Liver (tissue), 8 donors: ENCODE measurements at regions not wholly inside any gene's neighbourhood (a gene's known extent, or its start where the extent isn't known, plus 50 kb on each side); places are given as distances from the start of the nearest gene placed in this dataset.

Experiments used
- DNase-seq: peaks from one replicate; pipeline ENCODE4 v3.0.0-alpha.2; 2017; ENCODE audit warnings: low spot score
- H3K27ac ChIP-seq, 2 donors: one replicate each; pipeline ENCODE4 v1.7.0; 2013; ENCODE audit warnings: inconsistent platforms in 2 of 2, low read length in 2 of 2, control low read depth in 1 of 2, low read depth in 1 of 2, mild to moderate bottlenecking in 1 of 2
- H3K27me3 ChIP-seq, 4 donors: one replicate each; pipeline versions ENCODE4 v1.6.1 to v1.7.0; 2013; ENCODE audit warnings: low read length in 3 of 4, inconsistent platforms in 1 of 4, mild to moderate bottlenecking in 1 of 4, moderate library complexity in 1 of 4; ENCODE audit not compliant: control insufficient read depth in 4 of 4, insufficient read depth in 4 of 4
- H3K36me3 ChIP-seq, 4 donors: one replicate each; pipeline versions ENCODE4 v1.6.1 to v1.7.0; 2013; ENCODE audit warnings: low read length in 3 of 4, mild to moderate bottlenecking in 3 of 4, low read depth in 1 of 4, moderate library complexity in 1 of 4; ENCODE audit not compliant: control insufficient read depth in 4 of 4, insufficient read depth in 3 of 4
- H3K4me1 ChIP-seq, 4 donors: one replicate each; pipeline versions ENCODE4 v1.6.1 to v1.7.0; 2013; ENCODE audit warnings: low read length in 3 of 4, mild to moderate bottlenecking in 3 of 4, moderate library complexity in 1 of 4; ENCODE audit not compliant: control insufficient read depth in 4 of 4, insufficient read depth in 4 of 4
- H3K4me3 ChIP-seq, 3 donors: one replicate each; pipeline versions ENCODE4 v1.6.1 to v1.7.0; 2013; ENCODE audit warnings: low read length in 3 of 3, control low read depth in 1 of 3, low read depth in 1 of 3, mild to moderate bottlenecking in 1 of 3
- H3K9ac ChIP-seq, 2 donors: one replicate each; pipeline ENCODE4 v1.7.0; 2013; ENCODE audit warnings: low read length in 2 of 2, mild to moderate bottlenecking in 2 of 2, moderate library complexity in 2 of 2, control low read depth in 1 of 2, low read depth in 1 of 2
- H3K9me3 ChIP-seq, 4 donors: one replicate each; pipeline versions ENCODE4 v1.6.1 to v1.7.0; 2013; ENCODE audit warnings: low read length in 3 of 4; ENCODE audit not compliant: control insufficient read depth in 4 of 4
- EGR1 ChIP-seq, 2 donors: IDR thresholded peaks; 2 replicates each; pipeline ENCODE4 v1.6.1; 2016 to 2018; ENCODE audit warnings: antibody characterized with exemption in 2 of 2, low read depth in 2 of 2
- FOXA1 ChIP-seq: IDR thresholded peaks from 2 replicates; pipeline ENCODE4 v1.6.1; 2016; ENCODE audit warnings: antibody characterized with exemption
- FOXA2 ChIP-seq: IDR thresholded peaks from 2 replicates; pipeline ENCODE4 v1.6.1; 2016; ENCODE audit warnings: antibody characterized with exemption
- GABPA ChIP-seq, 2 donors: IDR thresholded peaks in 1 of 2; conservative IDR thresholded peaks in 1 of 2; 2 replicates each; pipeline ENCODE4 v1.6.1; 2016; ENCODE audit warnings: antibody characterized with exemption in 2 of 2, mild to moderate bottlenecking in 1 of 2, moderate library complexity in 1 of 2
- HNF4A ChIP-seq, 2 donors: conservative IDR thresholded peaks; 2 replicates each; pipeline ENCODE4 v1.6.1; 2016; ENCODE audit warnings: antibody characterized with exemption in 2 of 2, mild to moderate bottlenecking in 2 of 2
- HNF4G ChIP-seq: IDR thresholded peaks from 2 replicates; pipeline ENCODE4 v1.6.1; 2016; ENCODE audit warnings: antibody characterized with exemption
- JUND ChIP-seq, 2 donors: IDR thresholded peaks; 2 replicates each; pipeline ENCODE4 v1.6.1; 2016; ENCODE audit warnings: antibody characterized with exemption in 2 of 2
- NR2F2 ChIP-seq: IDR thresholded peaks from 2 replicates; pipeline ENCODE4 v1.6.1; 2016; ENCODE audit warnings: antibody characterized with exemption
- RAD21 ChIP-seq, 2 donors: IDR thresholded peaks; 2 replicates each; pipeline ENCODE4 v1.6.1; 2016; ENCODE audit warnings: antibody characterized with exemption in 2 of 2, mild to moderate bottlenecking in 2 of 2
- SP1 ChIP-seq: IDR thresholded peaks from 2 replicates; pipeline ENCODE4 v1.6.1; 2018; ENCODE audit warnings: antibody characterized with exemption, mild to moderate bottlenecking
- TAF1 ChIP-seq: conservative IDR thresholded peaks from 2 replicates; pipeline ENCODE4 v1.6.1; 2016; ENCODE audit warnings: antibody characterized with exemption, mild to moderate bottlenecking
- YY1 ChIP-seq: IDR thresholded peaks from 2 replicates; pipeline ENCODE4 v1.6.1; 2016; ENCODE audit warnings: antibody characterized with exemption, mild to moderate bottlenecking
- WGBS: extraction: QIAGEN DNeasy Blood & Tissue Kit; methylation state at CpG from one replicate; pipeline ENCODE4 v1.1.7; 2013; 5-methylcytosine and 5-hydroxymethylcytosine counted together
- TF ChIP-seq, protein P1 (sequence below): fragments of 150-350 bp; IDR thresholded peaks from 2 replicates; pipeline ENCODE4 v1.5.1; 2017; ENCODE audit warnings: improper control_type of control experiment, low read depth, low read length; ENCODE audit not compliant: missing input control
- TF ChIP-seq, protein P2 (sequence below): IDR thresholded peaks from 2 replicates; pipeline ENCODE4 v1.6.1; 2016; ENCODE audit warnings: antibody characterized with exemption
- TF ChIP-seq, protein P3 (sequence below): IDR thresholded peaks from 2 replicates; pipeline ENCODE4 v1.6.1; 2016; ENCODE audit warnings: antibody characterized with exemption
- TF ChIP-seq, protein P4 (sequence below): IDR thresholded peaks from 2 replicates; pipeline ENCODE4 v1.6.1; 2016; ENCODE audit warnings: antibody characterized with exemption
- donor health status: healthy.
- donor health status: healthy.
- donor health status: healthy.
- donor health status: healthy.
- donor health status: healthy.

DNA sequence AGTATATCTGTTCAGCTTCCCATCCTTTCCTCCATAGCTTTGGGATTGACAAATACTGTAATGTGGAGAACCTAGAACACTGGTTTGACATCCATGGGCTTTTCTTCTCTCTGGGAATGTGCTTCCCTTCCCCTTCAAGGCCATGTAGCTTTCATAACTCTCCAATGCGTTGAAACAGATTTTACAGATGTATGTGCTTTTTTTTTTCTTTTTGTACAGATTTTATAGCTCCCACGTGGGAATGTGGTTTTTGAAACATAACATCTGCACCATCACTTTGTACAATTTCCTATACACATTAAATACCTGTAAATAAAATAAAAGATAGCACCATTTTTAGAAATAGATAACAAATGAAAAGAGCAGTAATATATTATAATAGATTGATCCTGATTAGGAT is 138.5 kb upstream of the TMPRSS15 start:
- Histone ChIP-seq H3K4me3 (no peak overlapping the region), H3K36me3 (no peaks in the 10 kb centered on the region), H3K4me1 (no peaks in the 10 kb centered on the region), H3K27me3 (peaks cover 0 to 3% (median 0%) of the 10 kb centered on the region in 4 donors), H3K9me3 (no peaks in the 10 kb centered on the region), H3K9ac (no peak overlapping the region), H3K27ac (no peak overlapping the region)
- 50% methylated on average over 2 of the region's 2 CpGs for WGBS
- TF ChIP-seq EGR1 (IDR thresholded peaks at IDR 0.05; ENCODE audit: low read depth in 2 of 2) = no peak
- TF ChIP-seq, protein P1, sequence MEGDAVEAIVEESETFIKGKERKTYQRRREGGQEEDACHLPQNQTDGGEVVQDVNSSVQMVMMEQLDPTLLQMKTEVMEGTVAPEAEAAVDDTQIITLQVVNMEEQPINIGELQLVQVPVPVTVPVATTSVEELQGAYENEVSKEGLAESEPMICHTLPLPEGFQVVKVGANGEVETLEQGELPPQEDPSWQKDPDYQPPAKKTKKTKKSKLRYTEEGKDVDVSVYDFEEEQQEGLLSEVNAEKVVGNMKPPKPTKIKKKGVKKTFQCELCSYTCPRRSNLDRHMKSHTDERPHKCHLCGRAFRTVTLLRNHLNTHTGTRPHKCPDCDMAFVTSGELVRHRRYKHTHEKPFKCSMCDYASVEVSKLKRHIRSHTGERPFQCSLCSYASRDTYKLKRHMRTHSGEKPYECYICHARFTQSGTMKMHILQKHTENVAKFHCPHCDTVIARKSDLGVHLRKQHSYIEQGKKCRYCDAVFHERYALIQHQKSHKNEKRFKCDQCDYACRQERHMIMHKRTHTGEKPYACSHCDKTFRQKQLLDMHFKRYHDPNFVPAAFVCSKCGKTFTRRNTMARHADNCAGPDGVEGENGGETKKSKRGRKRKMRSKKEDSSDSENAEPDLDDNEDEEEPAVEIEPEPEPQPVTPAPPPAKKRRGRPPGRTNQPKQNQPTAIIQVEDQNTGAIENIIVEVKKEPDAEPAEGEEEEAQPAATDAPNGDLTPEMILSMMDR = no peak
- no peak for DNase-seq

DNA sequence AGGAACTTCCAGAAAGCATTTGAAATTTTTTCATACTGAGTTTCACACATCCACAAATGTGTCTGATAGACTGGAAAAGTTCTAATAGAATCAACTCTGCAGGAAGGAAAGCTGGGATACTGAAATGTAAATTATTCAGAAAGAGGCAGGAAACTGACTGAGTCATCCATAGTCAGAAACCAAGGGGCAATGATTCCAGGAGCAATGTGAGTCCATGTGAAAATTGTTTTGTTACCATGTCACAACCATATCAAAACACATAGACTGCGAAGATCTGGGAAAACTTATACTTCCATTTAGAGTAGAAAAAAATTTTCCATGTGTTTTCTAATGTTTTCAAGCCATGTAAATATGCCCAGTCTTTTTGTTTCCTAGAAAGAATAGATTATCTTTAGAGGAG is 142.3 kb upstream of the TMPRSS15 start:
- no peaks in the 10 kb centered on the region for H3K36me3 ChIP-seq
- H3K9ac ChIP-seq = no peak overlapping the region
- DNase-seq = no peak
- 67% methylated on average over 1 of the region's 1 CpG for WGBS
- TF ChIP-seq GABPA (IDR thresholded peaks at IDR 0.05 in 1 of 2, conservative IDR thresholded peaks at IDR 0.05 in 1 of 2) (no peak), JUND (IDR thresholded peaks at IDR 0.05) (no peak), HNF4G (no peak), EGR1 (IDR thresholded peaks at IDR 0.05; ENCODE audit: low read depth in 2 of 2) (no peak), NR2F2 (no peak), TAF1 (no peak), FOXA2 (no peak), RAD21 (IDR thresholded peaks at IDR 0.05) (no peak), FOXA1 (no peak)
- TF ChIP-seq, protein P2, sequence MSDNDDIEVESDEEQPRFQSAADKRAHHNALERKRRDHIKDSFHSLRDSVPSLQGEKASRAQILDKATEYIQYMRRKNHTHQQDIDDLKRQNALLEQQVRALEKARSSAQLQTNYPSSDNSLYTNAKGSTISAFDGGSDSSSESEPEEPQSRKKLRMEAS = no peak
- TF ChIP-seq, protein P3, sequence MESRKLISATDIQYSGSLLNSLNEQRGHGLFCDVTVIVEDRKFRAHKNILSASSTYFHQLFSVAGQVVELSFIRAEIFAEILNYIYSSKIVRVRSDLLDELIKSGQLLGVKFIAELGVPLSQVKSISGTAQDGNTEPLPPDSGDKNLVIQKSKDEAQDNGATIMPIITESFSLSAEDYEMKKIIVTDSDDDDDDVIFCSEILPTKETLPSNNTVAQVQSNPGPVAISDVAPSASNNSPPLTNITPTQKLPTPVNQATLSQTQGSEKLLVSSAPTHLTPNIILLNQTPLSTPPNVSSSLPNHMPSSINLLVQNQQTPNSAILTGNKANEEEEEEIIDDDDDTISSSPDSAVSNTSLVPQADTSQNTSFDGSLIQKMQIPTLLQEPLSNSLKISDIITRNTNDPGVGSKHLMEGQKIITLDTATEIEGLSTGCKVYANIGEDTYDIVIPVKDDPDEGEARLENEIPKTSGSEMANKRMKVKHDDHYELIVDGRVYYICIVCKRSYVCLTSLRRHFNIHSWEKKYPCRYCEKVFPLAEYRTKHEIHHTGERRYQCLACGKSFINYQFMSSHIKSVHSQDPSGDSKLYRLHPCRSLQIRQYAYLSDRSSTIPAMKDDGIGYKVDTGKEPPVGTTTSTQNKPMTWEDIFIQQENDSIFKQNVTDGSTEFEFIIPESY = no peak
- TF ChIP-seq, protein P1 = no peak
- H3K4me1 ChIP-seq = no peaks in the 10 kb centered on the region
- H3K9me3 ChIP-seq = no peaks in the 10 kb centered on the region
- H3K27me3 ChIP-seq = peaks cover 0 to 3% (median 0%) of the 10 kb centered on the region in 4 donors
- no peak overlapping the region for H3K27ac ChIP-seq
- H3K4me3 ChIP-seq = no peak overlapping the region

DNA sequence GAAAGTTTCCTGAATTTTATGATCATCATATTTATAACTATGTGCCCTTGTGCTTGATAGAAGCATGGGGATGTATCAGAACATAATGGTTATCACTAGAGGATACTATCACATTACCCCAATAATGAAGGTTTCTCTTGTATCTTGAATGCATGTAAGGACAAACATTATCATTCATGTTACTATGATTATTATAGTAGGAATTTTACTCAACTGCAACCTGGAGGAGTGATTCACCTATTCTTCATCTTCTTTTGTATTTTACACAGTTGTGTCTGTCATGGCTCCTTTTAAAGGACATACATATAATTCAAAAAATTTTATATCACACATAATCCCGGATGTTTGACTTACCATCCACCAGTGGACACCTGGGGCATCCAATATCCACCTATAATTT is 143.8 kb upstream of the TMPRSS15 start:
- no peaks in the 10 kb centered on the region for H3K4me1 ChIP-seq
- no peaks in the 10 kb centered on the region for H3K36me3 ChIP-seq
- no peaks in the 10 kb centered on the region for H3K9me3 ChIP-seq
- H3K9ac ChIP-seq = no peak overlapping the region
- peaks cover 0 to 3% (median 0%) of the 10 kb centered on the region in 4 donors for H3K27me3 ChIP-seq
- H3K27ac ChIP-seq = no peak overlapping the region
- WGBS = 63% methylated on average over 1 of the region's 1 CpG
- DNase-seq = no peak
- no peak overlapping the region for H3K4me3 ChIP-seq
- TF ChIP-seq TAF1 (no peak), YY1 (no peak), RAD21 (IDR thresholded peaks at IDR 0.05) (no peak), GABPA (IDR thresholded peaks at IDR 0.05 in 1 of 2, conservative IDR thresholded peaks at IDR 0.05 in 1 of 2) (no peak), JUND (IDR thresholded peaks at IDR 0.05) (no peak), SP1 (no peak), HNF4A (conservative IDR thresholded peaks at IDR 0.05) (no peak)
- TF ChIP-seq, protein P4, sequence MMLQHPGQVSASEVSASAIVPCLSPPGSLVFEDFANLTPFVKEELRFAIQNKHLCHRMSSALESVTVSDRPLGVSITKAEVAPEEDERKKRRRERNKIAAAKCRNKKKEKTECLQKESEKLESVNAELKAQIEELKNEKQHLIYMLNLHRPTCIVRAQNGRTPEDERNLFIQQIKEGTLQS = no peak
- TF ChIP-seq, protein P3 = no peak
- TF ChIP-seq, protein P1 = no peak
